Retinal pigment epithelial cell (primary cell): ENCODE measurements at regions not wholly inside any gene's neighbourhood (a gene's known extent, or its start where the extent isn't known, plus 50 kb on each side); places are given as distances from the start of the nearest gene placed in this dataset.
"Not testable (repeated sequence)": the region's sequence is repeated elsewhere in the genome, so short reads cannot be mapped to it uniquely, and the experiment has no call there.

Experiments
- DNase-seq: peaks from one replicate; pipeline ENCODE4 v3.0.0-alpha.2; 2010; ENCODE audit warnings: low read depth
- H3K4me3 ChIP-seq: 2 replicates; pipeline ENCODE4 v1.5.1; 2011; ENCODE audit warnings: mild to moderate bottlenecking, low read length, control low read depth, moderate library complexity

GRCh38 chr1:146535575-146535974 is 306.8 kb upstream of the NOTCH2NLA start:
- DNase-seq, H3K4me3 ChIP-seq: not testable (repeated sequence)

GRCh38 chr1:146530958-146531357 is 302.1 kb upstream of the NOTCH2NLA start:
- not testable (repeated sequence) for H3K4me3 ChIP-seq, DNase-seq

GRCh38 chr1:146522812-146523211 is 294.0 kb upstream of the NOTCH2NLA start:
- not testable (repeated sequence) for H3K4me3 ChIP-seq, DNase-seq

GRCh38 chr1:146522345-146522744 is 293.5 kb upstream of the NOTCH2NLA start:
- not testable (repeated sequence) for DNase-seq, H3K4me3 ChIP-seq

GRCh38 chr1:146521804-146522203 is 293.0 kb upstream of the NOTCH2NLA start:
- DNase-seq, H3K4me3 ChIP-seq: not testable (repeated sequence)

- DNase-seq, H3K4me3 ChIP-seq: not testable (repeated sequence)
These were observed 284.9 kb upstream of the NOTCH2NLA start for GRCh38 chr1:146513754-146514153.

- DNase-seq, H3K4me3 ChIP-seq: not testable (repeated sequence)
These were observed 282.4 kb upstream of the NOTCH2NLA start for GRCh38 chr1:146511047-146511777.

- not testable (repeated sequence) for H3K4me3 ChIP-seq, DNase-seq
These were observed 281.6 kb upstream of the NOTCH2NLA start for GRCh38 chr1:146510248-146510983.

GRCh38 chr1:146504121-146504520 is 275.3 kb upstream of the NOTCH2NLA start:
- DNase-seq, H3K4me3 ChIP-seq: not testable (repeated sequence)

- not testable (repeated sequence) for H3K4me3 ChIP-seq, DNase-seq
These were observed 258.7 kb upstream of the NOTCH2NLA start for GRCh38 chr1:146487555-146487954.

- peak overlapping the region; percentile 42 for H3K4me3 ChIP-seq
- not testable (repeated sequence) for DNase-seq
These were observed 258.3 kb upstream of the NOTCH2NLA start for GRCh38 chr1:146487155-146487554.

- H3K4me3 ChIP-seq: peak overlapping the region; percentile 45
- DNase-seq: peak; percentile 4
These were observed 257.6 kb upstream of the NOTCH2NLA start for GRCh38 chr1:146486300-146487014.

- not testable (repeated sequence) for H3K4me3 ChIP-seq, DNase-seq
These were observed 255.4 kb upstream of the NOTCH2NLA start for GRCh38 chr1:146484195-146484594.

- DNase-seq, H3K4me3 ChIP-seq: not testable (repeated sequence)
These were observed 250.4 kb upstream of the NOTCH2NLA start for GRCh38 chr1:146479188-146479587.
